ENCODE measurements at regions not wholly inside any gene's neighbourhood (a gene's known extent, or its start where the extent isn't known, plus 50 kb on each side); places are given as distances from the start of the nearest gene placed in this dataset.

GRCh38 chr9:99358668-99359067 lies 136.6 kb downstream of the SEC61B start:
- Histone ChIP-seq H3K36me3 (no peaks in the 10 kb centered on the region), H3K4me3 (no peak overlapping the region), H3K9me3 (no peaks in the 10 kb centered on the region), H3K27me3 (peaks cover 0 to 24% of the 10 kb centered on the region in 2 donors), H3K4me1 (peaks cover 0 to 7% (median 5%) of the 10 kb centered on the region in 4 donors), H3K27ac (no peak overlapping the region)
- DNase-seq = no peak
- intact Hi-C loops (cut with DNase I; ENCODE audit: low total_unique reads) = no loop called here
- no peak for TF ChIP-seq CTCF (IDR thresholded peaks at IDR 0.05)

GRCh38 chr9:99359336-99359735 lies 137.3 kb downstream of the SEC61B start:
- Histone ChIP-seq H3K4me1 (peaks cover 0 to 3% (median 0%) of the 10 kb centered on the region in 4 donors), H3K9me3 (no peaks in the 10 kb centered on the region), H3K36me3 (no peaks in the 10 kb centered on the region), H3K4me3 (no peak overlapping the region), H3K27ac (no peak overlapping the region), H3K27me3 (peaks cover 0 to 24% of the 10 kb centered on the region in 2 donors)
- no peak for DNase-seq
- intact Hi-C loops (cut with DNase I; ENCODE audit: low total_unique reads) = no loop called here
- no peak for TF ChIP-seq CTCF (IDR thresholded peaks at IDR 0.05)

GRCh38 chr9:99360026-99360425 lies 137.9 kb downstream of the SEC61B start:
- H3K9me3 ChIP-seq = no peaks in the 10 kb centered on the region
- H3K4me1 ChIP-seq = peaks cover 0 to 3% (median 0%) of the 10 kb centered on the region in 4 donors
- no peaks in the 10 kb centered on the region for H3K36me3 ChIP-seq
- no peak overlapping the region for H3K27ac ChIP-seq
- no peak overlapping the region for H3K4me3 ChIP-seq
- peaks cover 0 to 24% of the 10 kb centered on the region in 2 donors for H3K27me3 ChIP-seq
- no peak for DNase-seq
- intact Hi-C loops (cut with DNase I; ENCODE audit: low total_unique reads) = loop anchor here (10.0 kb wide), 1 partner anchor 455 kb away; no protein-coding TSS in a partner anchor
- no peak for TF ChIP-seq CTCF (IDR thresholded peaks at IDR 0.05)

- intact Hi-C loops (cut with DNase I; ENCODE audit: low total_unique reads) = loop anchor here (10.0 kb wide), 1 partner anchor 453 kb away; no protein-coding TSS in a partner anchor
- Histone ChIP-seq H3K36me3 (no peaks in the 10 kb centered on the region), H3K27ac (no peak overlapping the region), H3K4me3 (no peak overlapping the region), H3K9me3 (no peaks in the 10 kb centered on the region), H3K27me3 (peaks cover 0 to 24% of the 10 kb centered on the region in 2 donors), H3K4me1 (peaks cover 0 to 17% (median 6%) of the 10 kb centered on the region in 4 donors)
- DNase-seq = no peak
- TF ChIP-seq CTCF (IDR thresholded peaks at IDR 0.05) = no peak
These were observed 139.7 kb downstream of the SEC61B start for GRCh38 chr9:99361817-99362216.

DNA sequence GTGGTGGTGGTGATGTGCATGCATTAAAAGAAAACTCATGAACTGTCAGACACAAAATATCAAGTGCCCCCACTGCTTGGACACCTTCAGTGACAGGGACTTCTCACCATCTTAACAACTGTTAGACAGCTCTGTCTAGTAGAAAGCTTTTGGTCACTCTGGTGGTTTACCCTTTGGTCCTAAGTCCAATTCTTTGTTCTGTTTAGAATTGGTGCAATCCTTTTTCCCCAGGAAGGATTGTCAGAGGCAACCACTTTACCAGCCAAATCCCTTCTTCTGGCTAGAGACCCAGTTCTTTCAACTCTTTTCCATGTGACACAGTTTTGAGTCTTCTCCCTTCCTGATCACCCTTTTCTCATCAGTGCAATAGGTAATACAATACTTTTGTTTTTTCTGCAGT lies 140.2 kb downstream of the SEC61B start:
- Histone ChIP-seq H3K36me3 (no peaks in the 10 kb centered on the region), H3K27me3 (peaks cover 0 to 24% of the 10 kb centered on the region in 2 donors), H3K27ac (no peak overlapping the region), H3K4me1 (peaks cover 0 to 22% (median 7%) of the 10 kb centered on the region in 4 donors), H3K4me3 (no peak overlapping the region), H3K9me3 (no peaks in the 10 kb centered on the region)
- no peak for DNase-seq
- TF ChIP-seq CTCF (IDR thresholded peaks at IDR 0.05) = no peak
- intact Hi-C loops (cut with DNase I; ENCODE audit: low total_unique reads) = loop anchor here (10.0 kb wide), 1 partner anchor 452 kb away; no protein-coding TSS in a partner anchor

DNA sequence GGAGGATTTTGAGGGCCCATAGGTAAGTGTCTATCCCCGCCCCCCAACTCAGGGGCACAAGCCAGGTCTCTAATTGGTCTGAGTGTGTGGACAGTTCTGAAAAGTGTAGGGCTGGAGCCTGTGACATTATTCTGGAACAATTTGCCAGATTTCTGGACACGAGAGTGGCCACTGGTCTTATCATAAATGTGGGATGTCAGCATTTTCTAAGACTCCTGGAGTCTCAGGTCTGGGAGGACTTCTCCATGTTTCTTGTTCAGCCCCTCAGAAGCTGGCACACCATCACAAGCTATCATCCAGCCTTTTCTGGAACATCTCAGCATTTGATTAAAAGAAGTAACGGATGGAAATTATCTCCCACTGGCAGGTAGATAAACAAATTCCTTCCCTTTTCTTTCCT lies 141.4 kb downstream of the SEC61B start:
- no peaks in the 10 kb centered on the region for H3K36me3 ChIP-seq
- H3K27ac ChIP-seq = no peak overlapping the region
- no peak for TF ChIP-seq CTCF (IDR thresholded peaks at IDR 0.05)
- peaks cover 0 to 24% of the 10 kb centered on the region in 2 donors for H3K27me3 ChIP-seq
- DNase-seq = no peak
- no peak overlapping the region for H3K4me3 ChIP-seq
- H3K4me1 ChIP-seq = peaks cover 0 to 31% (median 13%) of the 10 kb centered on the region in 4 donors
- intact Hi-C loops (cut with DNase I; ENCODE audit: low total_unique reads) = loop anchor here (10.0 kb wide), 1 partner anchor 451 kb away; no protein-coding TSS in a partner anchor
- H3K9me3 ChIP-seq = no peaks in the 10 kb centered on the region

Measured in tibial artery (tissue), 4 donors.